ENCODE measurements at regions not wholly inside any gene's neighbourhood (a gene's known extent, or its start where the extent isn't known, plus 50 kb on each side); places are given as distances from the start of the nearest gene placed in this dataset.

DNA sequence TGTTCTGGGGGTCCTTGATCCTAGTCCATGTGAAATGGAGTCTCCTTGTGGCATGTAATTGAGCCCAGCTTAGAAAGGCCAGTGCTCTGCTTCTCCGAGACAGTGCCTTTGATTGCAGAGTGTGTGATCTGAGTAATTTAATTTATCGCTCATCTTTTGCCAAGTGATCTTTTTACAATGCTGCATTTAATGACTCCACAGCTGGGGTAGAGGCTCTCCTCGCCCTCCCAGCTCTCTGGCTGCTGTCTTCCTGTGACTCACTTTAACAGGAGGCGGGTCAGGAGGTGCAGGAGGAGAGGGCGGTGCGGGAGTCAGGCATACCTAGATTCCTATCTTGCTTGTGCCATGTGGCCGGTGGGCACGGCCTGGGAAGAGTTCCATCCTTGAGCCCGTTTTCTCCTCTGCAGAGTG lies 113.4 kb upstream of the FOXF1 start:
- TF ChIP-seq CTCF (IDR thresholded peaks at IDR 0.05; ENCODE audit: unreplicated experiment), result no peak
- DNase-seq (ENCODE audit: low spot score in 2 of 2, unreplicated experiment in 2 of 2), result no peak
- Mint-ChIP-seq H3K27me3 (ENCODE audit: low read depth) (peaks cover 11% of the 10 kb centered on the region), H3K9me3 (no peaks in the 10 kb centered on the region), H3K27ac (peak overlapping the region; percentile 92), H3K4me1 (peaks cover 30% of the 10 kb centered on the region), H3K4me3 (no peak overlapping the region), H3K36me3 (no peaks in the 10 kb centered on the region)

DNA sequence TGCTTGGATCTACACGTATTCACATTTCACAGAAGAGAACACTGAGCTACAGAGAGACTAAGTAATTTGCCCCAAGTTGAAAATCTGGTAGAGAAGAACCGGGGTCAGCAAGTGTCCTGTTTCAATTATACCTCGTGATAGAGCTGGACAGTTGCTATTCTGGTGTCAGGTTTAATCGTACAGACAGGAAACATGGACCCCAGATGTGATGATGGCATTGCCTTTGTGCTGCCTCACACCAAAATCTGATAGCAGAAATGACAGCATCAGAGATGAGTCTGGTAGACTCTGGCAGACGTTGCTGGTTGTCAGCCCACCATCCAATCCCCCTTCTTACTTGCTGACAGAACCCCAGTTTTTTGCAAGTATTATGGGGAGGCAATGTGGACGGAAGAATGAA lies 112.1 kb upstream of the FOXF1 start:
- no peak overlapping the region for H3K4me3 Mint-ChIP-seq

DNA sequence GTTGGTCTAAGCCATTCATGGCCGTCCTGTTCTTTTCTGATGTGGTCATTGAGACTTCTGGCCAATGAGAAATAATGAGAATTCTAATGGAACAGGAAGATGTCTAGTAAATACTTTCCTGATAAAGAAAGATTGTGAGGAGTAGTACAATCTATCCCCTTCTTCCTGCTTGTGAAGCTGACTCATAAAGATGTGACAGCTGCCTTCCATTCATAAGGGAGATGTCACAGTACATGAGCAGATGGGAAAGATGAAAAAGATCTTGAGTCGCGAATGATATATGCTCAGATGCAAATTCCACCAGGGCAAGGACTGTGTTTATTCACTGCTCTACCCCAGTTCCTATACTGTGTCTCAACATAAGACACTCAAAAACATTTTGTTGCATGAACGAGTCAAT lies 111.7 kb upstream of the FOXF1 start:
- no peak overlapping the region for H3K27ac Mint-ChIP-seq
- peaks cover 24% of the 10 kb centered on the region for H3K27me3 Mint-ChIP-seq (ENCODE audit: low read depth)
- no peak overlapping the region for H3K4me3 Mint-ChIP-seq
- peaks cover 36% of the 10 kb centered on the region for H3K4me1 Mint-ChIP-seq
- no peaks in the 10 kb centered on the region for H3K36me3 Mint-ChIP-seq
- no peak for TF ChIP-seq CTCF (IDR thresholded peaks at IDR 0.05; ENCODE audit: unreplicated experiment)
- no peak for DNase-seq (ENCODE audit: low spot score in 2 of 2, unreplicated experiment in 2 of 2)
- no peaks in the 10 kb centered on the region for H3K9me3 Mint-ChIP-seq

More for the DNA sequence above, 112.1 kb upstream of the FOXF1 start:
- no peak for TF ChIP-seq CTCF (IDR thresholded peaks at IDR 0.05; ENCODE audit: unreplicated experiment)
- H3K4me1 Mint-ChIP-seq, result peaks cover 31% of the 10 kb centered on the region
- no peaks in the 10 kb centered on the region for H3K36me3 Mint-ChIP-seq
- no peak overlapping the region for H3K27ac Mint-ChIP-seq
- no peaks in the 10 kb centered on the region for H3K9me3 Mint-ChIP-seq
- H3K27me3 Mint-ChIP-seq (ENCODE audit: low read depth), result peaks cover 22% of the 10 kb centered on the region
- no peak for DNase-seq (ENCODE audit: low spot score in 2 of 2, unreplicated experiment in 2 of 2)

GRCh38 chr16:86401126-86401525 lies 109.2 kb upstream of the FOXF1 start:
- DNase-seq (ENCODE audit: low spot score in 2 of 2, unreplicated experiment in 2 of 2), result no peak
- Mint-ChIP-seq H3K36me3 (no peaks in the 10 kb centered on the region), H3K27me3 (ENCODE audit: low read depth) (peaks cover 36% of the 10 kb centered on the region), H3K9me3 (no peaks in the 10 kb centered on the region), H3K4me1 (peaks cover 42% of the 10 kb centered on the region), H3K27ac (no peak overlapping the region), H3K4me3 (no peak overlapping the region)
- no peak for TF ChIP-seq CTCF (IDR thresholded peaks at IDR 0.05; ENCODE audit: unreplicated experiment)

DNA sequence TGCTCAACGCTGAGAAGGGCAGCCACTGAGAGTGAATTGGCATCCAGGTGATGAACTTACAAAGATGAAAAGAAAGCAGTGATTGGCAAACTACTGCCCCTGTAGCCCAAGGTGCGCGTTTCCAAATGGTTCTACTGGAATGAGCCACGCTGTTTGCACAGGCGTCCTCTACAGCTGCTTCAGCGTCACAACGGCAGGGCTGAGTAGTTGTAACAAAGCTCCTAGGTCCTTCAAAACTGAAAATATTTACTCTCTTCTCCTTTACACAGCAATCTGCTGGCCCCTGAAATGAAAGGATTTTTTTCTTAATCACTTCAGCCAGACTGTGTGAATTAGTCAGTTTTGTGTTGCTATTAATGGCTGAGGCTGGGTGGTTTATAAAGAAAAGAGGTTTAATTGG lies 107.2 kb upstream of the FOXF1 start:
- peaks cover 35% of the 10 kb centered on the region for H3K4me1 Mint-ChIP-seq
- H3K27me3 Mint-ChIP-seq (ENCODE audit: low read depth), result peaks cover 43% of the 10 kb centered on the region
- H3K4me3 Mint-ChIP-seq, result no peak overlapping the region
- DNase-seq (ENCODE audit: low spot score in 2 of 2, unreplicated experiment in 2 of 2), result no peak
- no peak overlapping the region for H3K27ac Mint-ChIP-seq
- no peaks in the 10 kb centered on the region for H3K9me3 Mint-ChIP-seq
- no peaks in the 10 kb centered on the region for H3K36me3 Mint-ChIP-seq
- TF ChIP-seq CTCF (IDR thresholded peaks at IDR 0.05; ENCODE audit: unreplicated experiment), result no peak

- H3K4me3 Mint-ChIP-seq, result no peak overlapping the region
- no peaks in the 10 kb centered on the region for H3K9me3 Mint-ChIP-seq
- peaks cover 31% of the 10 kb centered on the region for H3K4me1 Mint-ChIP-seq
- peak overlapping the region; percentile 3 for H3K27ac Mint-ChIP-seq
- TF ChIP-seq CTCF (IDR thresholded peaks at IDR 0.05; ENCODE audit: unreplicated experiment), result no peak
- no peak for DNase-seq (ENCODE audit: low spot score in 2 of 2, unreplicated experiment in 2 of 2)
- no peaks in the 10 kb centered on the region for H3K36me3 Mint-ChIP-seq
- peaks cover 47% of the 10 kb centered on the region for H3K27me3 Mint-ChIP-seq (ENCODE audit: low read depth)
Measured at GRCh38 chr16:86403541-86404163, 106.7 kb upstream of the FOXF1 start.

Data from mesothelial cell of epicardium (in vitro differentiated cells).